Thyroid gland (tissue), 4 donors: ENCODE measurements at regions not wholly inside any gene's neighbourhood (a gene's known extent, or its start where the extent isn't known, plus 50 kb on each side); places are given as distances from the start of the nearest gene placed in this dataset.

Experiments used
- CTCF ChIP-seq, 6 experiments: fragments of 200-600 bp in 3 of 6; fragments of 450-650 bp in 3 of 6; sonication (generic) in 3 of 6; IDR thresholded peaks; one replicate each; pipeline ENCODE4 v1.5.1; 2016 to 2019; ENCODE audit warnings: antibody characterized with exemption in 6 of 6, mild to moderate bottlenecking in 2 of 6, inconsistent platforms in 1 of 6, moderate library complexity in 1 of 6
- POLR2A ChIP-seq, 2 donors: fragments of 450-650 bp; IDR thresholded peaks; one replicate each; pipeline ENCODE4 v1.6.1; 2017; ENCODE audit warnings: antibody characterized with exemption in 2 of 2, mild to moderate bottlenecking in 2 of 2, moderate library complexity in 1 of 2

- TF ChIP-seq CTCF (IDR thresholded peaks at IDR 0.05) (peak in 2 of 6 experiments; percentile 12), POLR2A (IDR thresholded peaks at IDR 0.05) (no peak)
Measured at GRCh38 chr15:62799037-62799436, 243.5 kb upstream of the TPM1 start.
